SK-N-MC (cell line): ENCODE measurements at regions not wholly inside any gene's neighbourhood (a gene's known extent, or its start where the extent isn't known, plus 50 kb on each side); places are given as distances from the start of the nearest gene placed in this dataset.

Source experiments
- EZH2 ChIP-seq: fragments of 200-600 bp; sonication (generic); IDR thresholded peaks from one replicate; pipeline ENCODE4 v1.6.1; 2017; ENCODE audit warnings: antibody characterized with exemption
- FOXP2 ChIP-seq: optimal IDR thresholded peaks from 2 replicates; pipeline ENCODE3; 2011; ENCODE audit warnings: mild to moderate bottlenecking, moderate library complexity; ENCODE audit not compliant: insufficient read depth; ENCODE audit errors: extremely low read length, control extremely low read depth
- POLR2AphosphoS5 ChIP-seq: IDR thresholded peaks from 2 replicates; pipeline ENCODE4 v1.6.1; 2012; ENCODE audit warnings: mild to moderate bottlenecking, low read depth, low read length, borderline replicate concordance

- no peak for TF ChIP-seq FOXP2
- no peak for TF ChIP-seq POLR2AphosphoS5
- no peak for TF ChIP-seq EZH2
These were observed 144.1 kb upstream of the MGAT5 start for GRCh38 chr2:134109725-134110124.
